GM12878 (cell line): ENCODE measurements at regions not wholly inside any gene's neighbourhood (a gene's known extent, or its start where the extent isn't known, plus 50 kb on each side); places are given as distances from the start of the nearest gene placed in this dataset.

Experiments
- CTCF ChIP-seq, 3 experiments: IDR thresholded peaks in 2 of 3; conservative IDR thresholded peaks in 1 of 3; 2 replicates each; pipeline ENCODE4 v1.5.1; 2011; ENCODE audit warnings: low read depth in 3 of 3, low read length in 3 of 3, mild to moderate bottlenecking in 3 of 3, control low read depth in 2 of 3, moderate library complexity in 2 of 3, inconsistent platforms in 1 of 3, mixed read lengths in 1 of 3; ENCODE audit not compliant: control insufficient read depth in 2 of 3, insufficient read depth in 1 of 3; ENCODE audit errors: extremely low read depth in 1 of 3
- EGR1 ChIP-seq, 2 experiments: IDR thresholded peaks; 1 replicate in 1 of 2; 2 replicates in 1 of 2; pipeline ENCODE4 v1.6.1; 2011 to 2012; ENCODE audit warnings: low read depth in 2 of 2, low read length in 2 of 2, borderline replicate concordance in 1 of 2, mild to moderate bottlenecking in 1 of 2, moderate library complexity in 1 of 2
- EZH2 ChIP-seq: IDR thresholded peaks from 2 replicates; pipeline ENCODE4 v1.6.1; 2012; ENCODE audit warnings: low read depth, mild to moderate bottlenecking, control low read depth, inconsistent platforms, low read length, borderline replicate concordance; ENCODE audit not compliant: control insufficient read depth
- MTA2 ChIP-seq: fragments of 450-650 bp; IDR thresholded peaks from 2 replicates; pipeline ENCODE4 v1.6.1; 2016; ENCODE audit warnings: low read depth, mild to moderate bottlenecking, moderate library complexity
- PAX8 ChIP-seq: fragments of 450-650 bp; IDR thresholded peaks from 2 replicates; pipeline ENCODE4 v1.6.1; 2017; ENCODE audit warnings: mild to moderate bottlenecking, moderate library complexity

- TF ChIP-seq PAX8 = no peak
- TF ChIP-seq EZH2 = no peak
- TF ChIP-seq EGR1 (IDR thresholded peaks at IDR 0.05; ENCODE audit: borderline replicate concordance in 1 of 2, low read depth in 2 of 2, low read length in 2 of 2) = no peak
- no peak for TF ChIP-seq MTA2
- no peak for TF ChIP-seq CTCF (IDR thresholded peaks at IDR 0.05 in 2 of 3, conservative IDR thresholded peaks at IDR 0.05 in 1 of 3; ENCODE audit: control insufficient read depth in 2 of 3, extremely low read depth in 1 of 3, insufficient read depth in 1 of 3, low read depth in 3 of 3, low read length in 3 of 3)
Measured at GRCh38 chr20:51154708-51155690, 132.1 kb upstream of the KCNG1 start.
